GM12892 (cell line): ENCODE measurements at regions not wholly inside any gene's neighbourhood (a gene's known extent, or its start where the extent isn't known, plus 50 kb on each side); places are given as distances from the start of the nearest gene placed in this dataset.
A peak's percentile ranks its signal among the peaks of the same experiment; 100 is the strongest.
"Not testable (repeated sequence)": the region's sequence is repeated elsewhere in the genome, so short reads cannot be mapped to it uniquely, and the experiment has no call there.

Experiments used
- DNase-seq: peaks from one replicate; pipeline ENCODE4 v3.0.0; 2011; ENCODE audit not compliant: insufficient read length
- FAIRE-seq: peaks from 2 replicates; lab custom pipeline; 2011; peaks lifted over from hg19 to GRCh38; lab: Jason Lieb, UNC
- POLR2A ChIP-seq: IDR thresholded peaks from 2 replicates; pipeline ENCODE4 v1.6.1; 2011; ENCODE audit warnings: low read depth, low read length, control low read depth
- POLR2AphosphoS5 ChIP-seq: IDR thresholded peaks from 2 replicates; pipeline ENCODE4 v1.6.1; 2011; ENCODE audit warnings: low read depth, low read length, control low read depth
- TAF1 ChIP-seq: IDR thresholded peaks from 2 replicates; pipeline ENCODE4 v1.6.1; 2011; ENCODE audit warnings: low read depth, mild to moderate bottlenecking, control low read depth, low read length, borderline replicate concordance

GRCh38 chr6:56795466-56796195 lies 152.9 kb upstream of the DST start:
- TF ChIP-seq POLR2AphosphoS5 (no peak), POLR2A (no peak), TAF1 (no peak)
- DNase-seq = no peak

GRCh38 chr6:56794421-56794820 lies 151.7 kb upstream of the DST start:
- peak; percentile 58 for FAIRE-seq

More at GRCh38 chr6:56795466-56796195, 152.9 kb upstream of the DST start:
- FAIRE-seq = no peak

GRCh38 chr6:56793938-56794337 lies 151.2 kb upstream of the DST start:
- TF ChIP-seq TAF1 = no peak
- no peak for TF ChIP-seq POLR2AphosphoS5
- no peak for TF ChIP-seq POLR2A
- DNase-seq = no peak
- FAIRE-seq = no peak

More at GRCh38 chr6:56794421-56794820, 151.7 kb upstream of the DST start:
- TF ChIP-seq POLR2A = no peak
- no peak for TF ChIP-seq TAF1
- TF ChIP-seq POLR2AphosphoS5 = no peak
- DNase-seq = no peak

DNA sequence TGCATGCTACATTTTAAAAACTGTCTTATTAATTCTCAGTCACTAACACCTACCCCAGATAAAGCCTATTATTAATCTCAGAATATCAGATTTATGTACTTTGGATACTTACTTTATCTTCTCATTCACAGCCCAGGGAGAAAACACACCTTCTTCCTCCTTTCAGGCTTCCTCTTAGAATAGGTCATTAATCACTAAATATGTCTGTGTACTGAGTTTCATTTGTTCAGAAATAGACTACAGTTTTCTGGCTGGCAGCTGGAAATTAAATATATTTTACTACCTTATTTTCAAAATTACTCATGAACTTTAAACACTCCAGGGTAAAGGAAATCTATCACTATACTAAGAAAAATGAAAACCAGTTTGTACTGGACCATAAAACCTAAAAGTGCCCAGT lies 147.7 kb upstream of the DST start:
- no peak for DNase-seq
- FAIRE-seq = peak; percentile 5
- TF ChIP-seq POLR2AphosphoS5 (no peak), POLR2A (no peak), TAF1 (no peak)

DNA sequence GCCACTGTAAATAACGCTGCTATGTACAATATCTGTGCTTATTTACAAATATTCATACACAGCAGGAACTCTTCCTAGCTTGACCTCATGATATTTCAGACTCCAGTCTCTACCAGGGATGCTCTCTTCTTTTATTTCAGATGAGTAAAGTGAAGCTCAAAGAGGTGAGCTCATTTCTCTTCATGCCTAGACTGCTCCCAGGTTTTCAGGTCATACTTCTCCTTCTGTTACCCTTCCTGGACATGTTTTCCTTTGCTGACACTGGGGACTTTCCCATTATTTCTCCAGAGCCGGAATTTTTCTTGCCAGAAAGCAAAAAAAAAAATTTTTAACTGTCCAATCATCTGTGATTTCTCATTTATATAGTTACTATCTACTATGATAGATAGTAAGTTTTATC lies 147.2 kb upstream of the DST start:
- no peak for DNase-seq
- FAIRE-seq = peak; percentile 50

GRCh38 chr6:56789342-56789741 lies 146.7 kb upstream of the DST start:
- no peak for FAIRE-seq
- DNase-seq = no peak
- no peak for TF ChIP-seq POLR2AphosphoS5
- TF ChIP-seq POLR2A = no peak
- TF ChIP-seq TAF1 = no peak

More for the DNA sequence above, 147.2 kb upstream of the DST start:
- TF ChIP-seq POLR2A (no peak), TAF1 (no peak)

- DNase-seq (no peak), FAIRE-seq (no peak)
- TF ChIP-seq POLR2AphosphoS5 (no peak), TAF1 (no peak), POLR2A (no peak)
These were observed 144.5 kb upstream of the DST start for GRCh38 chr6:56787209-56787608.

GRCh38 chr6:56786256-56786655 lies 143.6 kb upstream of the DST start:
- FAIRE-seq = no peak
- TF ChIP-seq TAF1 (no peak), POLR2A (no peak), POLR2AphosphoS5 (no peak)
- no peak for DNase-seq

- not testable (repeated sequence) for FAIRE-seq
These were observed 142.8 kb upstream of the DST start for GRCh38 chr6:56785536-56785935.

GRCh38 chr6:56780109-56780508 lies 137.4 kb upstream of the DST start:
- not testable (repeated sequence) for DNase-seq, FAIRE-seq

More at GRCh38 chr6:56785536-56785935, 142.8 kb upstream of the DST start:
- not testable (repeated sequence) for DNase-seq

- not testable (repeated sequence) for FAIRE-seq, DNase-seq
These were observed 135.8 kb upstream of the DST start for GRCh38 chr6:56778503-56778902.

- DNase-seq = no peak
- TF ChIP-seq TAF1 = no peak
- TF ChIP-seq POLR2AphosphoS5 = no peak
- no peak for TF ChIP-seq POLR2A
- peak; percentile 61 for FAIRE-seq
These were observed 132.9 kb upstream of the DST start for GRCh38 chr6:56775498-56776166.

DNA sequence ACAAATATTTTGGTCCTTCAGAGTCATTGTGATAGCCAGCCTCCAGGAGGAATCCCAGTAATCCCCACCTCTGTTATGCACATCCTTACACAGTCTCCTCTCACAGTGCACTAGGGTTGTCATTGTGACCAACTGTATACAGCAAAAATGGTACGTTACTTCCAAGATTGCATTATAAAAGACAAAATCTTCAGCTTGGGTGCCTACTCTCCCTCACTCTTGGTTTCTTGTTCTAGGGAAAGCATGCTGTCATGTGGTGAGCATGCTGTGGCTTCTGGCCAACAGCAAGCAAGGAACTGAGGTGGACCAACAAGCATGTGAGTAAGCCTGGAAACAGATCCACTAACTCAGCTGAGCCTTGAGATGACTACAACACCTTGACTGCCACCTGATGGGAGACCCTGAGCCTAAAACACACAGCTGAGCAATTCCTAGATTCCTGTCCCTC lies 130.1 kb upstream of the DST start:
- FAIRE-seq = peak; percentile 87
- TF ChIP-seq POLR2A (no peak), TAF1 (no peak), POLR2AphosphoS5 (no peak)
- DNase-seq = no peak
